ENCODE measurements at regions not wholly inside any gene's neighbourhood (a gene's known extent, or its start where the extent isn't known, plus 50 kb on each side); places are given as distances from the start of the nearest gene placed in this dataset.

- TF ChIP-seq RXRB (CRISPR knock-in tag; IDR thresholded peaks at IDR 0.05; ENCODE audit: borderline replicate concordance) (no peak), CBX1 (IDR thresholded peaks at IDR 0.05; ENCODE audit: low read depth) (no peak), TCF7L2 (IDR thresholded peaks at IDR 0.05; ENCODE audit: low read depth, low read length) (no peak), CTCF (CRISPR knock-in tag; IDR thresholded peaks at IDR 0.05) (no peak), USF2 (IDR thresholded peaks at IDR 0.05; ENCODE audit: low read depth, low read length) (no peak), USF2 (CRISPR knock-in tag; IDR thresholded peaks at IDR 0.05; ENCODE audit: borderline replicate concordance) (no peak), NFE2L2 (IDR thresholded peaks at IDR 0.05; ENCODE audit: low read length) (no peak), ZBTB39 (CRISPR knock-in tag; IDR thresholded peaks at IDR 0.05) (no peak), ATF7 (IDR thresholded peaks at IDR 0.05) (no peak), ATF7 (CRISPR knock-in tag; IDR thresholded peaks at IDR 0.05) (no peak), EZH2 (conservative IDR thresholded peaks at IDR 0.05; ENCODE audit: low read depth, low read length) (no peak), ZEB1 (IDR thresholded peaks at IDR 0.05; ENCODE audit: insufficient replicate concordance, low read depth) (no peak), ZC3H13 (CRISPR knock-in tag; IDR thresholded peaks at IDR 0.05) (no peak)
These were observed 247.7 kb upstream of the HSF2 start for GRCh38 chr6:122151763-122152162.
